Prostate gland (tissue), 2 donors: ENCODE measurements at regions not wholly inside any gene's neighbourhood (a gene's known extent, or its start where the extent isn't known, plus 50 kb on each side); places are given as distances from the start of the nearest gene placed in this dataset.

Experiments used
- DNase-seq: peaks from one replicate; pipeline ENCODE4 v3.0.0-alpha.2; 2019; ENCODE audit warnings: low spot score
- H3K27ac ChIP-seq, 2 donors: fragments of 200-600 bp; sonication (generic); 2 replicates each; pipeline ENCODE4 v1.5.1; 2017 to 2019
- H3K27me3 ChIP-seq: fragments of 200-600 bp; sonication (generic); replicated peaks from 2 replicates; pipeline ENCODE4 v1.5.1; 2019; ENCODE audit not compliant: insufficient read depth
- H3K36me3 ChIP-seq, 2 donors: fragments of 200-600 bp; sonication (generic); 1 replicate in 1 of 2; 2 replicates in 1 of 2; pipeline versions ENCODE4 v1.5.1 to v1.8.1; 2017 to 2019
- H3K4me1 ChIP-seq: fragments of 200-600 bp; sonication (generic); replicated peaks from 2 replicates; pipeline ENCODE4 v1.5.1; 2019
- H3K4me3 ChIP-seq, 2 donors: fragments of 200-600 bp; sonication (generic); 2 replicates each; pipeline ENCODE4 v1.5.1; 2017 to 2019
- H3K9me3 ChIP-seq: fragments of 200-600 bp; sonication (generic); 2 replicates; pipeline ENCODE4 v1.5.1; 2017
- POLR2A ChIP-seq: fragments of 450-650 bp; IDR thresholded peaks from one replicate; pipeline ENCODE4 v1.6.1; 2016; ENCODE audit warnings: antibody characterized with exemption, mild to moderate bottlenecking
- POLR2AphosphoS5 ChIP-seq: sonication (generic); formaldehyde crosslinking; IDR thresholded peaks from one replicate; pipeline ENCODE4 v1.6.1; 2017; ENCODE audit warnings: antibody characterized with exemption
- WGBS: methylation state at CpG from one replicate; pipeline ENCODE4 v1.1.5; 2018; 5-methylcytosine and 5-hydroxymethylcytosine counted together
- intact Hi-C: fragments of 100-400 bp; cut with DNase I; formaldehyde crosslinking; loops from one replicate; pipeline ENCODE4 v1.14.2; 2022
- TF ChIP-seq, protein P1 (sequence below), 4 experiments: fragments of 200-600 bp in 2 of 4; fragments of 450-650 bp in 2 of 4; sonication (generic) in 2 of 4; IDR thresholded peaks; 1 replicate in 3 of 4; 2 replicates in 1 of 4; pipeline ENCODE4 v1.5.1; 2016 to 2019; ENCODE audit warnings: antibody characterized with exemption in 4 of 4, mild to moderate bottlenecking in 2 of 4, moderate library complexity in 2 of 4

DNA sequence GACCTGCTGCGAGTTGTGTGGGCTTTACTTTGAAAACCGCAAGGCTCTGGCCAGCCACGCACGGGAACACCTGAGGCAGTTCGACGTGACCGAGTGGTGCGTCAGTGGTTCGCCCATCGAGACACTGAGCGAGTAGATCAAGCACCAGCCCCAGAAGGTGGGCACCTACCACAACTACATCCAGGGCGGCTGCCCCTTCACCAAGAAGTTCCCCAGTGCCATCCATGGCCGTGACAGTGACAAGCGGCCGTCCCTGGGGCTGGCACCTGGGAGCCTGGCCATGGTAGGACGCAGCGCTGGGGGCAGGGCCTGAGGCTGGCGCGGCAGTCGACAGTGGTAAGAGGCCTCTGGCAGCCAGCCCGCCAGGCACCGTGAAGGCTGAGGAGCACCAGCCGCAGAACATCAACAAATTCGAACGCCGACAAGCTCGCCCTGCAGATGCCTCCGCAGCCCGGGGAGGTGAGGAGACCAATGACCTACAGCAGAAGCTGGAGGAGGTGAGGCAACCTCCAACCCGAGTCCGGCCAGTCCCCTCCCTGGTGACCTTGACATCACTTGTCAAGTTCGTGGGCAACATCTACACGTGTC, 545.2 kb upstream of the CCDC179 start:
- DNase-seq: no peak
- TF ChIP-seq POLR2AphosphoS5: no peak
- TF ChIP-seq, protein P1, sequence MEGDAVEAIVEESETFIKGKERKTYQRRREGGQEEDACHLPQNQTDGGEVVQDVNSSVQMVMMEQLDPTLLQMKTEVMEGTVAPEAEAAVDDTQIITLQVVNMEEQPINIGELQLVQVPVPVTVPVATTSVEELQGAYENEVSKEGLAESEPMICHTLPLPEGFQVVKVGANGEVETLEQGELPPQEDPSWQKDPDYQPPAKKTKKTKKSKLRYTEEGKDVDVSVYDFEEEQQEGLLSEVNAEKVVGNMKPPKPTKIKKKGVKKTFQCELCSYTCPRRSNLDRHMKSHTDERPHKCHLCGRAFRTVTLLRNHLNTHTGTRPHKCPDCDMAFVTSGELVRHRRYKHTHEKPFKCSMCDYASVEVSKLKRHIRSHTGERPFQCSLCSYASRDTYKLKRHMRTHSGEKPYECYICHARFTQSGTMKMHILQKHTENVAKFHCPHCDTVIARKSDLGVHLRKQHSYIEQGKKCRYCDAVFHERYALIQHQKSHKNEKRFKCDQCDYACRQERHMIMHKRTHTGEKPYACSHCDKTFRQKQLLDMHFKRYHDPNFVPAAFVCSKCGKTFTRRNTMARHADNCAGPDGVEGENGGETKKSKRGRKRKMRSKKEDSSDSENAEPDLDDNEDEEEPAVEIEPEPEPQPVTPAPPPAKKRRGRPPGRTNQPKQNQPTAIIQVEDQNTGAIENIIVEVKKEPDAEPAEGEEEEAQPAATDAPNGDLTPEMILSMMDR (IDR thresholded peaks at IDR 0.05): no peak
- no peak for TF ChIP-seq POLR2A
- Histone ChIP-seq H3K9me3 (no peaks in the 10 kb centered on the region), H3K27me3 (no peaks in the 10 kb centered on the region), H3K36me3 (no peaks in the 10 kb centered on the region), H3K27ac (no peak overlapping the region), H3K4me1 (no peaks in the 10 kb centered on the region), H3K4me3 (no peak overlapping the region)
- 98% methylated on average over 31 of the region's 33 CpGs for WGBS
- intact Hi-C loops: no loop called here

DNA sequence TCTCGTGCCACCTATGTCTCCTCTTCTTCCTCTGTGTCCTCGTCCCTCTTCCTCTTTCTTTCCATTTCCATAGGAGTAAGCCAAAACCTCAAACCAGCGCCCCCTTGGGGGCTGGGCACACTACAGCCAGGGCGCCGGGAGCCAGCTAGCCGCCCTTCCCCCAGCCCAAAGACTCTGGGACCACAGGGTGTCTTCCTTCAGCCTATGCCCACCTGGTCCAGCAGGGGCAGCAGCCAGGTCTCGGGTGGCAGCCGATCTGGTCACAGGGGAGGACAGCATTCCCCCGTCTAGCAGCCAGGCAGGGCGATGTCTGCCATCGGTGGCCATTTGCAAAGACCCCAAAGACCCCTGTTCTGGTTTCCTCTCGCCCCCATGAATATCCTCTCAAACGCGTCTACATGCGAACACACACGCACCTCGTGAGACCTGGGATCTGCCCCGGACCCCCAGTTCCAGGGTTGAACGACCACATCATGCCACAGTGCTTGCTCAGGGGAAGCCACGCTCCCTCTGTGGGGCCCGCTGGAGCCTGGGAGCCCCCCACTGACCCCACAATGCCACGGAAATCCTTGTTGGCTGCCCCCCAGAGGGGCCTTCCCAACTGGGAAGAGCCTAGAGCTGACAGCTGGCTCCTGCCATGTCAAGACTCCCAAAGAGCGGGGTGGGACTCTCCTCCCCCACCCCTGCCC, 546.0 kb upstream of the CCDC179 start:
- WGBS: 93% methylated on average over 23 of the region's 23 CpGs
- H3K27ac ChIP-seq: no peak overlapping the region
- no peaks in the 10 kb centered on the region for H3K36me3 ChIP-seq
- DNase-seq: no peak
- no peaks in the 10 kb centered on the region for H3K4me1 ChIP-seq
- no peaks in the 10 kb centered on the region for H3K9me3 ChIP-seq
- no peaks in the 10 kb centered on the region for H3K27me3 ChIP-seq
- intact Hi-C loops: no loop called here
- H3K4me3 ChIP-seq: no peak overlapping the region
- no peak for TF ChIP-seq POLR2A
- TF ChIP-seq, protein P1 (IDR thresholded peaks at IDR 0.05): no peak
- no peak for TF ChIP-seq POLR2AphosphoS5

DNA sequence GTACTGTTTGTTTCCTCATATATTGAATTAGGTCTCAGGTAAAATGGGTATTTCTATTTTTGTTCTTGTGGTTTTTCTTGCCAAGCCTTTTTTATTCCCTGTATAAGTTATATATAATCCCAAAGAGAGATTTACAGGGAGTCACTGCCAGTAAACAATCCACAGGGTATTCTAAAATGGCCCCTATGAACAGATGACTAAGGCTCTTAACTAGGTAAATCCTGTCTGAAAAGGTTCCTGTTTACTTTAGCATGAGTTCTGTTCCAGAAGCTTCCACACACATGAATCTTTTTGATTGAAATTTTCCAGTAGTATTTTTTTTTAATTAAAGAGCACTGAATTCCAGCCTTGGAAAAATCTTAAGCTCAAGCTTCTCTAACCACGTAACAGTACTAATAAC, 552.8 kb upstream of the CCDC179 start:
- intact Hi-C loops: no loop called here
- H3K9me3 ChIP-seq: no peaks in the 10 kb centered on the region
- DNase-seq: no peak

DNA sequence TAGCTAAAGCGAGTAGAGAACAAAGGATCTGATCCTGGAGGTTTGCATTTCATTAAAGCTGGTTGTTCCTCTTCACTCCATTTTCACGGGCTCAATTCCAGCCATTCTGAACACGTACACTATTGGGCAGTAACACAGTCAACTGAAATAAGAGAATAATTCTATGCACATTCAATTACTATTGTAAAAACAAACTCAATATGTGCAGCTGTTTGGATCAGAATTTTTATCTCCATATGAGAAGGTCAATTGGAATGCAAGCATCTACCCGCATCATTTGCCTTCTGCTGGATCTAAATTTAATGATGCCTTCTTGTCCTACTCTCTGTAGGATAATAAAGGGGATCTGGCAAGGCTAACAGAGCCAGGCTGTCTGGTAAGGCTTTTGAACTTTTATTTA, 562.8 kb upstream of the CCDC179 start:
- DNase-seq: no peak
- Histone ChIP-seq H3K36me3 (no peaks in the 10 kb centered on the region), H3K27ac (no peak overlapping the region), H3K27me3 (no peaks in the 10 kb centered on the region), H3K4me3 (no peak overlapping the region), H3K4me1 (no peaks in the 10 kb centered on the region), H3K9me3 (no peaks in the 10 kb centered on the region)
- intact Hi-C loops: no loop called here
- 32% methylated on average over 4 of the region's 4 CpGs for WGBS
- TF ChIP-seq POLR2A: no peak
- TF ChIP-seq, protein P1 (IDR thresholded peaks at IDR 0.05): no peak
- TF ChIP-seq POLR2AphosphoS5: no peak

More for the DNA sequence above, 552.8 kb upstream of the CCDC179 start:
- Histone ChIP-seq H3K36me3 (no peaks in the 10 kb centered on the region), H3K4me1 (no peaks in the 10 kb centered on the region), H3K27ac (no peak overlapping the region), H3K4me3 (no peak overlapping the region), H3K27me3 (no peaks in the 10 kb centered on the region)
- no peak for TF ChIP-seq POLR2AphosphoS5
- TF ChIP-seq, protein P1 (IDR thresholded peaks at IDR 0.05): no peak
- TF ChIP-seq POLR2A: no peak
- WGBS: 83% methylated on average over 1 of the region's 1 CpG

DNA sequence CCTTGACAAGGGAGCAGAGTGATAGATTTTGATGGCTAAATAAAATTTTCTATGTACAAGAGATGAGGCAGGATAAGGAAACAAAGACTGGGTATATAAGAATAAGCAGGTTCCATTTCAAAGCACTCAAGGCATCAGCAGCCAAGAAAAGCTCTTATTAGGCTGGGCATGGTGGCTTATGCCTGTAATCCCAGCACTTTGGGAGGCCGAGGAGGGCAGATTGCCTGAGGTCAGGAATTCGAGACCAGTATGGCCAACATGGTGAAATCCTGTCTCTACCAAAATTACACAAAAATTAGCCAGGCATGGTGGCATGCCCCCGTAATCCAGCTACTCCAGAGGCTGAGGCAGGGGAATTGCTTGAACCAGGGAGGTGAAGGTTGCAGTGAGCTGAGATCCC, 563.4 kb upstream of the CCDC179 start:
- no peak for DNase-seq
- WGBS: 67% methylated on average over 3 of the region's 3 CpGs
- Histone ChIP-seq H3K27ac (no peak overlapping the region), H3K36me3 (no peaks in the 10 kb centered on the region), H3K4me3 (no peak overlapping the region), H3K4me1 (no peaks in the 10 kb centered on the region), H3K27me3 (no peaks in the 10 kb centered on the region), H3K9me3 (no peaks in the 10 kb centered on the region)
- intact Hi-C loops: no loop called here
- TF ChIP-seq, protein P1 (IDR thresholded peaks at IDR 0.05): no peak
- TF ChIP-seq POLR2A (no peak), POLR2AphosphoS5 (no peak)
